Stimulated activated naive CD8-positive, alpha-beta T cell treated with anti-CD3 and anti-CD28 coated beads, Interleukin-15, amount 100 ng/mL, for 72 hours (primary cell): ENCODE measurements at regions not wholly inside any gene's neighbourhood (a gene's known extent, or its start where the extent isn't known, plus 50 kb on each side); places are given as distances from the start of the nearest gene placed in this dataset.
A peak's percentile ranks its signal among the peaks of the same experiment; 100 is the strongest.

ENCODE experiments used
- ATAC-seq: fragments of 150-1000 bp; cut with Tn5 transposase; 2 replicates; pipeline ENCODE4 v1.10.0; 2021; ENCODE audit warnings: mild to moderate bottlenecking, moderate library complexity
- DNase-seq, 2 donors: peaks; one replicate each; pipeline ENCODE4 v3.0.0; 2021 to 2022
- H3K27ac Mint-ChIP-seq, 2 donors: one replicate each; pipeline ENCODE4 v1.8.0; 2022; ENCODE audit warnings: mild to moderate bottlenecking in 2 of 2, mixed read lengths in 2 of 2, moderate library complexity in 2 of 2
- H3K27me3 Mint-ChIP-seq: one replicate; pipeline ENCODE4 v1.8.0; 2022; ENCODE audit warnings: mixed read lengths
- H3K4me1 Mint-ChIP-seq: one replicate; pipeline ENCODE4 v1.8.0; 2022; ENCODE audit warnings: mild to moderate bottlenecking, mixed read lengths
- H3K4me3 Mint-ChIP-seq, 2 donors: one replicate each; pipeline ENCODE4 v1.8.0; 2022; ENCODE audit warnings: mild to moderate bottlenecking in 2 of 2, mixed read lengths in 2 of 2, moderate library complexity in 1 of 2
- H3K9me3 Mint-ChIP-seq, 2 donors: one replicate each; pipeline ENCODE4 v1.8.0; 2022; ENCODE audit warnings: mixed read lengths in 2 of 2

DNA sequence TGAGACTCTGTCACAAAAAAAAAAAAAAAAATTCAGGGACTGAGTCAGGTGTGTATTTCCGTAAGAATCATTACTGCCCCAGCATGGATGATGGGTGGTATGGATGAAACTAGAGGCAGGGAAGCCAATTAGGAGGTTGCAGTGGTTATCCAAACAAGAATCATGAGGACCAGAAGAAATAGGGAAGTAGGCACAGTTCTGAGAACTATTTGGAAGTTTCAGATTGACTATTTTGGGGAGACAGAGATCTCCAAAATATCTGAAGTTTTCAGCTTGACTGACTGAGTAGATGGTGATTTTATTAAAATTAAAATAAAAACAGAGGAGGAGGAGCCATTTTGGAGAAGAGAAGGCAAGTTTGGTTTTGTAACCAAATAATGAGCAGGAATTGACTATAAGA, 119.4 kb upstream of the NRBF2 start:
- Mint-ChIP-seq H3K27me3 (peaks cover 55% of the 10 kb centered on the region), H3K9me3 (no peaks in the 10 kb centered on the region), H3K4me1 (no peaks in the 10 kb centered on the region), H3K4me3 (no peak overlapping the region), H3K27ac (peak overlapping the region in 1 of 2 donors; percentile 77)
- DNase-seq (no peak), ATAC-seq (no peak)

DNA sequence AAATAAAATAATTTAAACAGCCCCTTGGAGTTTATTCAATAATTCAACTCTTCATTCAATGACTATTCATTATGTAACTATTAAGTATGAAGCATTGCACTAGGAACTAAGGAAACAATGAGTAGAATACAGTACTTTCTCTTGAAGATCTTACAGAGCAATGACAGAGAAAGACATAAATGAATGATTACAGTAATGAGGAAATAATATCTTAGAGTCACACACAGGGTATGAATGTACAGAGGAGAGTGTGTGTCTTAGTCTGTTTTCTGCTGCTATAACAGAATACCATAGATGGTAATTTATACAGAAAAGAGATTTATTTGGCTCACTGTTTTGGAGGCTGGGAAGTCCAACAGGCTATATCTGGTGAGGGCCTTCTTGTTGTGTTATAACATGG, 120.5 kb upstream of the NRBF2 start:
- Mint-ChIP-seq H3K4me3 (no peak overlapping the region), H3K27ac (no peak overlapping the region), H3K27me3 (peaks cover 55% of the 10 kb centered on the region), H3K4me1 (no peaks in the 10 kb centered on the region), H3K9me3 (no peaks in the 10 kb centered on the region)
- no peak for DNase-seq
- ATAC-seq: no peak

GRCh38 chr10:63010203-63010602, 122.9 kb upstream of the NRBF2 start:
- ATAC-seq (no peak), DNase-seq (no peak)
- Mint-ChIP-seq H3K9me3 (no peaks in the 10 kb centered on the region), H3K27ac (no peak overlapping the region), H3K4me1 (no peaks in the 10 kb centered on the region), H3K4me3 (no peak overlapping the region), H3K27me3 (peaks cover 56% of the 10 kb centered on the region)

DNA sequence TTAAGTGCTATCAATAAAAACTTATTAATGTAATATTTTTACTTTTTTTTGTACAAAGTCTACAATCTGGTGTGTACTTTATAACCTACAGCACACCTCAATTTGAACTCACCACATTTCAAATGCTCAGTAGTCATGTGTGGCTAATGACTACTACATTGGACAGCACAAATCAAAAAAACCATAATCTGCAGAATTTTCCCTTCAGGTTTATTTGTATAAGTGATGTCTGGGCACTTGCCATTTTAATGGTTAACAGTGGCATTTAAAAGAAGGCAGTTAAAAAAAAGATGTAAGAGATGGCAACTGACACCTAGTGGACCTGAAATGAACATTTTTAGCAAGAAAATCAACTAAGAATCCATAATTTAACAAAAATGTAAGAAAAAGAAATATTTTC, 124.6 kb upstream of the NRBF2 start:
- Mint-ChIP-seq H3K27ac (no peak overlapping the region), H3K4me3 (no peak overlapping the region), H3K4me1 (no peaks in the 10 kb centered on the region), H3K9me3 (no peaks in the 10 kb centered on the region), H3K27me3 (peaks cover 48% of the 10 kb centered on the region)
- DNase-seq (no peak), ATAC-seq (no peak)

- Mint-ChIP-seq H3K27me3 (peaks cover 37% of the 10 kb centered on the region), H3K4me1 (no peaks in the 10 kb centered on the region), H3K9me3 (no peaks in the 10 kb centered on the region), H3K4me3 (no peak overlapping the region), H3K27ac (no peak overlapping the region)
- ATAC-seq: no peak
- DNase-seq: no peak
These were observed 126.0 kb upstream of the NRBF2 start for GRCh38 chr10:63007112-63007511.

- ATAC-seq (peak; percentile 48), DNase-seq (no peak)
- Mint-ChIP-seq H3K4me1 (no peaks in the 10 kb centered on the region), H3K27ac (no peak overlapping the region), H3K4me3 (no peak overlapping the region), H3K9me3 (no peaks in the 10 kb centered on the region), H3K27me3 (peaks cover 41% of the 10 kb centered on the region)
These were observed 127.9 kb upstream of the NRBF2 start for GRCh38 chr10:63005246-63005645.

DNA sequence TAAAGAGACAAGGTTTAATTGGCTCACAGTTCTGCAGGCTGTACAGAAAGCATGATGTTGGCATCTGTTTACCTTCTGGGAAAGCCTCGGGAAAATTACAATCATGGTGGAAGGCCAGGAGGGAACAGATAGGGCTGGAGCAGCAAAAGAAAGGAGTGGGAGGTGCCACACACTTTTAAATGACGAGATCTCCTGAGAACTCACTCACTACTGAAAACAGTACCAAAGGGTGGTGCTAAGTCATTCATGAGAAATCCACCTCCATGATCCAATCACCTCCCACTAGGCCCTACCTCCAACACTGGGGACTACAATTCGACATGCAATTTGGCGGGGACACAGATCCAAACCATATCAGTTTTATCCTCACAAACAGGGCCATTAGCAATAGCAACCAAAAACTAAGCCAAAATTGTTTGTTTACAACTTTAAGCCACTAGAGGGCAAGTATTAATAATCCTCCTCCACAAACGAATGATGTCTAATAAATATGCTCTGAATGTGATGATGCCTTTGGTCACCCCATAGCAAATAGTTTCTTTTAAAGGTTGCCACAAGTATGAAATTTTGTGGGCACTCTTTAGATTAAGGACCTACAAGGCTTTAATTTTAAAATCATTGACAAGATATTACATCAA, 129.2 kb upstream of the NRBF2 start:
- Mint-ChIP-seq H3K4me1 (no peaks in the 10 kb centered on the region), H3K27ac (no peak overlapping the region), H3K27me3 (peaks cover 37% of the 10 kb centered on the region), H3K4me3 (no peak overlapping the region), H3K9me3 (no peaks in the 10 kb centered on the region)
- DNase-seq (no peak), ATAC-seq (no peak)

DNA sequence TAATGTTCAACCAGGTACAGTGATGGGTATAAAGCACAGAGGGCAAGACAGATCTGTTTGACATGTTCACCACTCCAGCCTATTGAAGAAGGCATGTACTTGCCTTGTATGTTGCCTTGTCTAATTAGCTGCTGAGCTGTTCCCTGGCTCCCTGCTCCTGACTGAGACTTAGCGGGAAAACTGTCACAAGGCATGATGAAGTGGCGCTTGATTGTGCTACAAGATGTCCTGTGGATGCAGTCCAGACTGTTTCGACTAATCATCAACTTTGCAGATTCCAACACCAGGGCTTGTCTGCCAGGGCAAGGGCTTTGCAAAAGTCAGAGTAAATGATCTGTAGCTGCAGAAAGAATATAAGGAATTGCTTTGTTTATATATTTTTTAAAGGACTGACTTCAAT, 136.2 kb upstream of the NRBF2 start:
- Mint-ChIP-seq H3K4me3 (no peak overlapping the region), H3K4me1 (peaks cover 22% of the 10 kb centered on the region), H3K9me3 (no peaks in the 10 kb centered on the region), H3K27ac (no peak overlapping the region), H3K27me3 (peaks cover 24% of the 10 kb centered on the region)
- ATAC-seq: no peak
- DNase-seq: no peak

DNA sequence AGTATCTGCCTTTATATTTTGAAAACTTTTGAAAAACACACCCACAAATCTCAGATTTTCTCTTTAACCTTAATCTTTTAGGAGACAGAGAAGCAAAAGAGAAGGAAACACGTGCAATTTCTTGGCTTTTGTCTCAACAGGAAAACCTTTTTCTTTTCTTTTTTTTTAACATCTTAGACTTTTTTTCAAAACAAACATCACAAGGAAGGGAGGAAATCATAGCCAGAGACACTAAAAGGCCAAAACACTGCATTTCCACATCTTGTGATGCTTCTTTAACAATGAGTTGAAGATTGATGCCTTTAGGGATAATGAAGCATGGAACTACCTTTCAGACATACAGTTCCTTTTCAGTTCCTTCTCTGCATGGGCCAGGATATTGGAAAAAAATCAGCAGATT, 136.6 kb upstream of the NRBF2 start:
- H3K4me1 Mint-ChIP-seq: peaks cover 22% of the 10 kb centered on the region
- H3K4me3 Mint-ChIP-seq: no peak overlapping the region
- no peaks in the 10 kb centered on the region for H3K9me3 Mint-ChIP-seq
- H3K27me3 Mint-ChIP-seq: peaks cover 20% of the 10 kb centered on the region
- H3K27ac Mint-ChIP-seq: no peak overlapping the region
- DNase-seq (no peak), ATAC-seq (no peak)

DNA sequence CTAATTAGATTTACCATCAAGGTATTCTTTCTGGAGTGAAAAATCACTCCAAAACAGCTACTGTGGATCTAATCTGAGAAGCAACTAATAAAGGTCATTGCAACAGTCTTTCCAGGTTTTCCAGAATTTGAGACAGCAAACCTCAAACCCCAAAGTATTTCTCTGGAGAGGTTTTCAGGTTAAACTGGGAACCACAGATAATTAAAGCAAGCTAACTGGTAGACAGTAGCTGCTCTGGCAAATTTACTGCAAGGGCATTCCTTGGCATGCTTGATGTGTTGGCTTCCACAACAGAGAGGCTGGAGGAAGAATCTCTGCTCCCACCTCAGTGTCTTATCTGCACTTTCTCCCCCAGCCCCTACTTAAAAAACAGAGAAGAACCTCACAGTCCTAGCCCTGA, 140.0 kb upstream of the NRBF2 start:
- Mint-ChIP-seq H3K9me3 (peaks cover 0 to 5% of the 10 kb centered on the region in 2 donors), H3K4me3 (no peak overlapping the region), H3K4me1 (peaks cover 30% of the 10 kb centered on the region), H3K27ac (no peak overlapping the region), H3K27me3 (peaks cover 15% of the 10 kb centered on the region)
- DNase-seq (no peak), ATAC-seq (no peak)

DNA sequence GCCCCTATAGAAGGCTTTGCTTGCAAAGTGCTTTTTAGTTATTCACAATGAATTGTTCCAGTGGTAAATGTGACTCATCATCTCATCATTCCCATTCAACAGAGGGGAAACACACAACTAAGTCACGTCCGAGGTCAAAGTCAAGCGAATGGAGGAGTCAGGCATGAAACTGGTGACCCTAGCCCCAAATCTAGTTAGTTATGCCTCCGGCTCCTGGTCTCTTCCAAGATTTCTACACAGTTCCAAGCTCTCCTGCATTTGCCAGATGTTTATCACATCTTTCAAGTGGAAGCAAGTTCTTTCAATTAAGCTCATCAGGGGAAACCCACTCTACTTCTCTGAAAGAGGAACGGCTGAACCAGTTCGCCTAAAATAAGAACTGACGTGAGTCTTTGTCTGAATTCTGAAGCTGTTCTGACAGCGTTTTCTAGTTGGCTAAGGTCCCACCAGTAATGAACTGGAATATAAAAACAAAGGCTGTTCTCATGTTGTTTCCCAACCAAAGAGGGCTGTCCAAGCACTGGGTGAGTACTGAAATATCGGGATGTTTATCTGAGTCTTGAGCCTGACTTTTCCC, 140.9 kb upstream of the NRBF2 start:
- Mint-ChIP-seq H3K4me1 (peaks cover 30% of the 10 kb centered on the region), H3K27ac (no peak overlapping the region), H3K9me3 (peaks cover 0 to 5% of the 10 kb centered on the region in 2 donors), H3K4me3 (peak overlapping the region in 1 of 2 donors; percentile 54), H3K27me3 (peaks cover 9% of the 10 kb centered on the region)
- ATAC-seq: no peak
- no peak for DNase-seq

- no peak overlapping the region for H3K27ac Mint-ChIP-seq
- H3K4me1 Mint-ChIP-seq: peaks cover 15% of the 10 kb centered on the region
- ATAC-seq: no peak
- DNase-seq: no peak
- peaks cover 0 to 5% of the 10 kb centered on the region in 2 donors for H3K9me3 Mint-ChIP-seq
- H3K4me3 Mint-ChIP-seq: no peak overlapping the region
- peaks cover 17% of the 10 kb centered on the region for H3K27me3 Mint-ChIP-seq
These were observed 143.0 kb upstream of the NRBF2 start for GRCh38 chr10:62990126-62990525.

GRCh38 chr10:62985807-62986600, 147.1 kb upstream of the NRBF2 start:
- H3K4me1 Mint-ChIP-seq: peaks cover 8% of the 10 kb centered on the region
- no peak overlapping the region for H3K4me3 Mint-ChIP-seq
- ATAC-seq (no peak), DNase-seq (no peak)
- H3K9me3 Mint-ChIP-seq: peaks cover 0 to 5% of the 10 kb centered on the region in 2 donors
- no peak overlapping the region for H3K27ac Mint-ChIP-seq
- peaks cover 27% of the 10 kb centered on the region for H3K27me3 Mint-ChIP-seq

- no peak overlapping the region for H3K27ac Mint-ChIP-seq
- H3K4me3 Mint-ChIP-seq: no peak overlapping the region
- ATAC-seq: no peak
- H3K27me3 Mint-ChIP-seq: peaks cover 27% of the 10 kb centered on the region
- H3K4me1 Mint-ChIP-seq: peaks cover 13% of the 10 kb centered on the region
- peaks cover 0 to 8% of the 10 kb centered on the region in 2 donors for H3K9me3 Mint-ChIP-seq
- DNase-seq: no peak
These were observed 152.0 kb upstream of the NRBF2 start for GRCh38 chr10:62981096-62981495.

DNA sequence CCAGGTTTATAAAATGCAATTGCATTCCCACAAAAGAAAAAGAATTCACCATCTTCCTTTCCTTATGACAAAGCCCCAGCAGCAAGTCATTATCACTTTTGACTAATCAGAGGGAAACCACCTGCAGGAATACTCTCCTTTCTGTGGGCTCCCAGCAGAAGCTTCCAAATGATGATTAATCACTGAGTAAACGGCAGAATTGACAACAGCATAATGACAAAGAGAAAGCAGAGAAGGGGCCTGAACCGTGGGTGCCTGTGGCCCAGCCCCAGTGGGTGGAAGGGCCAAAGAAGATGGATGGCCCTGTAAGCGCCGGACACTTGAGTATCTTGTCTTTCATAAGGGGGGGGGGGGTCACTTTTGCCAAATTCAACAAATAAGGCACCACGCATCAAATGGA, 152.4 kb upstream of the NRBF2 start:
- peaks cover 1 to 8% of the 10 kb centered on the region in 2 donors for H3K9me3 Mint-ChIP-seq
- ATAC-seq (peak; percentile 84), DNase-seq (peak in 1 of 2 donors; percentile 16)
- H3K4me1 Mint-ChIP-seq: peaks cover 13% of the 10 kb centered on the region
- H3K4me3 Mint-ChIP-seq: peak overlapping the region in 1 of 2 donors; percentile 5
- H3K27ac Mint-ChIP-seq: no peak overlapping the region
- H3K27me3 Mint-ChIP-seq: peaks cover 23% of the 10 kb centered on the region

DNA sequence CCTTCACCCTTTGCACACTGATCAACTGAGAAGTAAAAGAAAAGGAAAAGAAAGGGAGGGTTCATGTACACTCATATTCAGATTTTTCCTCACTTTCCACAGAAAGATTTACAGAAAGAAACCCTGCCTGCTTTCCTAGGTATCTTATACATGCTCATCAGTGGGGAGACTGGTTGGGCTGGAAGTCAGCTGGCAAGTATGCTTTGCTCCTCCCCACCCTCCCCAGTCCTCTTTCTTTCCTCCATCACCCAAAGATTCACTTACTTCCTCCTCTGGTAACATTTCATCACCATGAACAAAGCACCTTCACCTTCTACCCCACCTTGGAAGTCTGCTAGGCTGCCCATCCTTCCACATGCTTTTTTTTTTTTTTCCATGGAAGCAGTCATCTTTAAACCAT, 153.2 kb upstream of the NRBF2 start:
- peaks cover 13% of the 10 kb centered on the region for H3K4me1 Mint-ChIP-seq

More for the DNA sequence above, 153.2 kb upstream of the NRBF2 start:
- no peak overlapping the region for H3K4me3 Mint-ChIP-seq
- peaks cover 9 to 15% of the 10 kb centered on the region in 2 donors for H3K9me3 Mint-ChIP-seq
- H3K27ac Mint-ChIP-seq: peak overlapping the region in 1 of 2 donors; percentile 42
- ATAC-seq (no peak), DNase-seq (no peak)
- peaks cover 21% of the 10 kb centered on the region for H3K27me3 Mint-ChIP-seq
